Neuronal stem cell (in vitro differentiated cells): ENCODE measurements at regions not wholly inside any gene's neighbourhood (a gene's known extent, or its start where the extent isn't known, plus 50 kb on each side); places are given as distances from the start of the nearest gene placed in this dataset.
A peak's percentile ranks its signal among the peaks of the same experiment; 100 is the strongest.

Experiments
- DNase-seq: peaks from one replicate; pipeline ENCODE4 v3.0.0-alpha.2; 2013; ENCODE audit warnings: low spot score
- H2AFZ ChIP-seq: one replicate; pipeline ENCODE4 v1.6.1; 2013; ENCODE audit warnings: mild to moderate bottlenecking, low read length, inconsistent platforms
- H2AK5ac ChIP-seq: 2 replicates; pipeline ENCODE4 v1.6.1; 2013; ENCODE audit warnings: low read depth, mild to moderate bottlenecking, inconsistent platforms, low read length, moderate library complexity, mixed read lengths
- H2BK120ac ChIP-seq: 2 replicates; pipeline ENCODE4 v1.6.1; 2013; ENCODE audit warnings: low read depth, mild to moderate bottlenecking, inconsistent platforms, low read length, moderate library complexity, mixed read lengths
- H2BK12ac ChIP-seq: one replicate; pipeline ENCODE4 v1.6.1; 2013; ENCODE audit warnings: low read length, inconsistent platforms
- H2BK15ac ChIP-seq: 2 replicates; pipeline ENCODE4 v1.6.1; 2013; ENCODE audit warnings: mild to moderate bottlenecking, low read length, inconsistent platforms, mixed read lengths
- H2BK5ac ChIP-seq: one replicate; pipeline ENCODE4 v1.6.1; 2013; ENCODE audit warnings: inconsistent platforms, mild to moderate bottlenecking, low read length, moderate library complexity
- H3K14ac ChIP-seq: one replicate; pipeline ENCODE4 v1.6.1; 2013; ENCODE audit warnings: low read length, inconsistent platforms
- H3K18ac ChIP-seq: 2 replicates; pipeline ENCODE4 v1.6.1; 2013; ENCODE audit warnings: low read length, inconsistent platforms
- H3K23ac ChIP-seq: 2 replicates; pipeline ENCODE4 v1.6.1; 2013; ENCODE audit warnings: low read depth, mild to moderate bottlenecking, mixed read lengths, low read length, inconsistent platforms; ENCODE audit not compliant: poor library complexity
- H3K27ac ChIP-seq: replicated peaks from 3 replicates; pipeline ENCODE4 v1.5.1; 2013; ENCODE audit warnings: low read length, inconsistent platforms
- H3K27me3 ChIP-seq, 3 experiments: 2 replicates each; pipeline ENCODE4 v1.6.1; 2013; ENCODE audit warnings: low read length in 3 of 3, mild to moderate bottlenecking in 2 of 3, inconsistent platforms in 1 of 3, low read depth in 1 of 3, mixed read lengths in 1 of 3, moderate library complexity in 1 of 3; ENCODE audit not compliant: control insufficient read depth in 3 of 3, insufficient read depth in 3 of 3
- H3K36me3 ChIP-seq, 2 donors: replicated peaks in 1 of 2; 2 replicates each; pipeline ENCODE4 v1.6.1; 2013; ENCODE audit warnings: low read length in 2 of 2; ENCODE audit not compliant: control insufficient read depth in 2 of 2, insufficient read depth in 2 of 2
- H3K4ac ChIP-seq: 2 replicates; pipeline ENCODE4 v1.6.1; 2013; ENCODE audit warnings: inconsistent platforms, mild to moderate bottlenecking, low read length, moderate library complexity
- H3K4me1 ChIP-seq, 2 donors: 1 replicate in 1 of 2; 2 replicates in 1 of 2; pipeline ENCODE4 v1.6.1; 2013; ENCODE audit warnings: low read length in 2 of 2, low read depth in 1 of 2; ENCODE audit not compliant: control insufficient read depth in 2 of 2, insufficient read depth in 1 of 2
- H3K4me2 ChIP-seq: one replicate; pipeline ENCODE4 v1.6.1; 2013; ENCODE audit warnings: mild to moderate bottlenecking, low read length, inconsistent platforms; ENCODE audit not compliant: insufficient read depth, poor library complexity, severe bottlenecking
- H3K4me3 ChIP-seq, 2 donors: 2 replicates each; pipeline ENCODE4 v1.5.1; 2013; ENCODE audit warnings: low read length in 2 of 2, mild to moderate bottlenecking in 2 of 2, inconsistent platforms in 1 of 2, moderate library complexity in 1 of 2
- H3K79me1 ChIP-seq: one replicate; pipeline ENCODE4 v1.6.1; 2013; ENCODE audit warnings: low read depth, mild to moderate bottlenecking, inconsistent platforms, low read length, moderate library complexity
- H3K9ac ChIP-seq: one replicate; pipeline ENCODE4 v1.6.1; 2013; ENCODE audit warnings: mild to moderate bottlenecking, low read depth, low read length, inconsistent platforms; ENCODE audit not compliant: poor library complexity
- H3K9me3 ChIP-seq, 2 donors: replicated peaks in 1 of 2; 2 replicates each; pipeline versions ENCODE3 to v1.6.1; 2013; ENCODE audit warnings: low read length in 2 of 2, mild to moderate bottlenecking in 2 of 2, inconsistent platforms in 1 of 2, low read depth in 1 of 2, mixed read lengths in 1 of 2, moderate library complexity in 1 of 2; ENCODE audit not compliant: control insufficient read depth in 2 of 2, insufficient read depth in 1 of 2
- H4K8ac ChIP-seq: one replicate; pipeline ENCODE4 v1.6.1; 2013; ENCODE audit warnings: low read depth, mild to moderate bottlenecking, inconsistent platforms, low read length, moderate library complexity
- H4K91ac ChIP-seq: one replicate; pipeline ENCODE4 v1.6.1; 2013; ENCODE audit warnings: low read length, low read depth, mild to moderate bottlenecking, inconsistent platforms; ENCODE audit not compliant: poor library complexity
- WGBS, 2 donors: extraction: QIAGEN DNeasy Blood & Tissue Kit; methylation state at CpG; one replicate each; pipeline ENCODE4 v1.1.7; 2013; ENCODE audit warnings: missing lambda C conversion rate in 2 of 2, mixed read lengths in 1 of 2; ENCODE audit not compliant: insufficient read length in 2 of 2, insufficient replicate concordance in 1 of 2; ENCODE audit errors: extremely low coverage in 2 of 2; 5-methylcytosine and 5-hydroxymethylcytosine counted together

- no peak overlapping the region for H3K4ac ChIP-seq
- no peaks in the 10 kb centered on the region for H3K79me1 ChIP-seq
- H3K27me3 ChIP-seq = no peaks in the 10 kb centered on the region
- no peak overlapping the region for H2BK12ac ChIP-seq
- no peak overlapping the region for H2AK5ac ChIP-seq
- no peak overlapping the region for H2BK120ac ChIP-seq
- H3K27ac ChIP-seq = no peak overlapping the region
- H2AFZ ChIP-seq = peak overlapping the region; percentile 81
- no peak overlapping the region for H3K14ac ChIP-seq
- no peak overlapping the region for H4K8ac ChIP-seq
- H3K18ac ChIP-seq = no peak overlapping the region
- DNase-seq = peak; percentile 48
- H3K9ac ChIP-seq = no peak overlapping the region
- H3K36me3 ChIP-seq = no peaks in the 10 kb centered on the region
- H3K4me1 ChIP-seq = peaks cover 0 to 3% of the 10 kb centered on the region in 2 donors
- H2BK5ac ChIP-seq = no peak overlapping the region
- H4K91ac ChIP-seq = no peak overlapping the region
- WGBS, 2 donors = no CpG with 5 or more reads among the region's 2 CpGs
- H3K23ac ChIP-seq = no peak overlapping the region
- H3K4me2 ChIP-seq = no peak overlapping the region
- H3K9me3 ChIP-seq = no peaks in the 10 kb centered on the region
- H3K4me3 ChIP-seq = no peak overlapping the region
- H2BK15ac ChIP-seq = no peak overlapping the region
Measured at GRCh38 chr7:142357953-142358520, 100.2 kb upstream of the PRSS58 start.

- no peak for DNase-seq
Measured at GRCh38 chr7:142356166-142356565, 98.3 kb upstream of the PRSS58 start.

GRCh38 chr7:142355328-142355727 lies 97.5 kb upstream of the PRSS58 start:
- no peak overlapping the region for H3K9ac ChIP-seq
- H3K9me3 ChIP-seq = no peaks in the 10 kb centered on the region
- no peak overlapping the region for H3K4ac ChIP-seq
- H3K23ac ChIP-seq = no peak overlapping the region
- no peak overlapping the region for H2AK5ac ChIP-seq
- H3K4me2 ChIP-seq = no peak overlapping the region
- no peak overlapping the region for H4K91ac ChIP-seq
- no peak overlapping the region for H3K14ac ChIP-seq
- no peak overlapping the region for H3K27ac ChIP-seq
- H2BK15ac ChIP-seq = no peak overlapping the region
- no CpG with 5 or more reads among the region's 3 CpGs for WGBS, 2 donors
- DNase-seq = no peak
- no peak overlapping the region for H4K8ac ChIP-seq
- H3K4me3 ChIP-seq = no peak overlapping the region
- H3K36me3 ChIP-seq = no peaks in the 10 kb centered on the region
- H2AFZ ChIP-seq = no peak overlapping the region
- H3K79me1 ChIP-seq = no peaks in the 10 kb centered on the region
- H2BK12ac ChIP-seq = no peak overlapping the region
- no peak overlapping the region for H2BK5ac ChIP-seq
- H3K27me3 ChIP-seq = no peaks in the 10 kb centered on the region
- peaks cover 0 to 3% of the 10 kb centered on the region in 2 donors for H3K4me1 ChIP-seq
- H2BK120ac ChIP-seq = no peak overlapping the region
- H3K18ac ChIP-seq = no peak overlapping the region

More at GRCh38 chr7:142356166-142356565, 98.3 kb upstream of the PRSS58 start:
- H3K4ac ChIP-seq = no peak overlapping the region
- H2BK5ac ChIP-seq = no peak overlapping the region
- H3K27ac ChIP-seq = no peak overlapping the region
- H2BK15ac ChIP-seq = no peak overlapping the region
- H2BK120ac ChIP-seq = no peak overlapping the region
- peaks cover 0 to 3% of the 10 kb centered on the region in 2 donors for H3K4me1 ChIP-seq
- H3K9ac ChIP-seq = no peak overlapping the region
- no peak overlapping the region for H3K4me2 ChIP-seq
- H3K36me3 ChIP-seq = no peaks in the 10 kb centered on the region
- H3K27me3 ChIP-seq = no peaks in the 10 kb centered on the region
- no peak overlapping the region for H3K4me3 ChIP-seq
- no peak overlapping the region for H4K8ac ChIP-seq
- no CpG with 5 or more reads among the region's 4 CpGs for WGBS, 2 donors
- H3K23ac ChIP-seq = no peak overlapping the region
- H3K79me1 ChIP-seq = no peaks in the 10 kb centered on the region
- no peak overlapping the region for H4K91ac ChIP-seq
- H3K18ac ChIP-seq = no peak overlapping the region
- H3K9me3 ChIP-seq = no peaks in the 10 kb centered on the region
- no peak overlapping the region for H3K14ac ChIP-seq
- H2BK12ac ChIP-seq = no peak overlapping the region
- H2AFZ ChIP-seq = no peak overlapping the region
- no peak overlapping the region for H2AK5ac ChIP-seq

GRCh38 chr7:142353147-142354060 lies 95.5 kb upstream of the PRSS58 start:
- no peak overlapping the region for H3K23ac ChIP-seq
- H3K4me2 ChIP-seq = no peak overlapping the region
- H3K79me1 ChIP-seq = no peaks in the 10 kb centered on the region
- H2BK12ac ChIP-seq = no peak overlapping the region
- H4K8ac ChIP-seq = no peak overlapping the region
- no peak overlapping the region for H3K4ac ChIP-seq
- no peak overlapping the region for H2AFZ ChIP-seq
- H3K18ac ChIP-seq = no peak overlapping the region
- H3K4me1 ChIP-seq = peaks cover 0 to 3% of the 10 kb centered on the region in 2 donors
- H3K27me3 ChIP-seq = no peaks in the 10 kb centered on the region
- H3K9me3 ChIP-seq = peaks cover 0 to 1% of the 10 kb centered on the region in 2 donors
- H2BK15ac ChIP-seq = no peak overlapping the region
- no peak overlapping the region for H3K27ac ChIP-seq
- no peak overlapping the region for H3K9ac ChIP-seq
- H2AK5ac ChIP-seq = no peak overlapping the region
- no peak overlapping the region for H4K91ac ChIP-seq
- no CpG with 5 or more reads among the region's 15 CpGs for WGBS, 2 donors
- no peak for DNase-seq
- H3K4me3 ChIP-seq = no peak overlapping the region
- no peak overlapping the region for H2BK120ac ChIP-seq
- H3K14ac ChIP-seq = no peak overlapping the region
- no peaks in the 10 kb centered on the region for H3K36me3 ChIP-seq
- no peak overlapping the region for H2BK5ac ChIP-seq
